Right ventricle myocardium superior (tissue), 1 donor: ENCODE measurements at regions not wholly inside any gene's neighbourhood (a gene's known extent, or its start where the extent isn't known, plus 50 kb on each side); places are given as distances from the start of the nearest gene placed in this dataset.

ENCODE experiments used
- ATAC-seq: fragments of 200-7000 bp; cut with Tn5 transposase; one replicate; pipeline ENCODE4 v1.9.1; 2020; ENCODE audit warnings: mild to moderate bottlenecking; ENCODE audit not compliant: poor library complexity
- DNase-seq: peaks from one replicate; pipeline ENCODE4 v3.0.0-alpha.2; 2020
- intact Hi-C: fragments of 100-400 bp; cut with DNase I; formaldehyde crosslinking; loops from one replicate; pipeline ENCODE4 v1.11.2; 2022
- donor health status: DM: no; HTN: yes; CAD: no; lungs with severe emphysema.

GRCh38 chr6:87829622-87830121 is 127.6 kb upstream of the AKIRIN2 start:
- intact Hi-C loops = no loop called here
- DNase-seq (no peak), ATAC-seq (no peak)

GRCh38 chr6:87828044-87828443 is 126.0 kb upstream of the AKIRIN2 start:
- ATAC-seq (no peak), DNase-seq (no peak)
- intact Hi-C loops = no loop called here

GRCh38 chr6:87827346-87827745 is 125.3 kb upstream of the AKIRIN2 start:
- DNase-seq = no peak
- no peak for ATAC-seq
- intact Hi-C loops = no loop called here

- DNase-seq (no peak), ATAC-seq (no peak)
- intact Hi-C loops = no loop called here
Observed at GRCh38 chr6:87826424-87826823, 124.4 kb upstream of the AKIRIN2 start.

- intact Hi-C loops = no loop called here
- ATAC-seq (peak; percentile 63), DNase-seq (no peak)
Observed at GRCh38 chr6:87825821-87826221, 123.8 kb upstream of the AKIRIN2 start.

- DNase-seq (no peak), ATAC-seq (peak; percentile 63)
- intact Hi-C loops = no loop called here
Observed at GRCh38 chr6:87824958-87825491, 123.0 kb upstream of the AKIRIN2 start.

GRCh38 chr6:87822011-87822410 is 120.0 kb upstream of the AKIRIN2 start:
- DNase-seq (no peak), ATAC-seq (no peak)
- intact Hi-C loops = no loop called here

GRCh38 chr6:87820343-87820984 is 118.4 kb upstream of the AKIRIN2 start:
- DNase-seq (no peak), ATAC-seq (no peak)
- intact Hi-C loops = no loop called here

GRCh38 chr6:87817183-87817582 is 115.2 kb upstream of the AKIRIN2 start:
- ATAC-seq (no peak), DNase-seq (no peak)
- intact Hi-C loops = no loop called here

GRCh38 chr6:87815449-87815848 is 113.4 kb upstream of the AKIRIN2 start:
- no peak for ATAC-seq
- intact Hi-C loops = no loop called here
- no peak for DNase-seq

GRCh38 chr6:87808005-87808757 is 106.1 kb upstream of the AKIRIN2 start:
- ATAC-seq = no peak
- DNase-seq = no peak
- intact Hi-C loops = no loop called here

- no peak for ATAC-seq
- intact Hi-C loops = no loop called here
Observed at GRCh38 chr6:87807475-87807874, 105.4 kb upstream of the AKIRIN2 start.

GRCh38 chr6:87806635-87807034 is 104.6 kb upstream of the AKIRIN2 start:
- DNase-seq (no peak), ATAC-seq (peak; percentile 36)
- intact Hi-C loops = no loop called here

More at GRCh38 chr6:87807475-87807874, 105.4 kb upstream of the AKIRIN2 start:
- DNase-seq = no peak

- ATAC-seq (no peak), DNase-seq (no peak)
- intact Hi-C loops = no loop called here
Observed at GRCh38 chr6:87806099-87806498, 104.1 kb upstream of the AKIRIN2 start.

GRCh38 chr6:87803791-87804190 is 101.8 kb upstream of the AKIRIN2 start:
- intact Hi-C loops = no loop called here
- DNase-seq = no peak
- no peak for ATAC-seq

- no peak for ATAC-seq
- intact Hi-C loops = no loop called here
- DNase-seq = no peak
Observed at GRCh38 chr6:87799651-87800050, 97.6 kb upstream of the AKIRIN2 start.

- intact Hi-C loops = no loop called here
- no peak for DNase-seq
- ATAC-seq = no peak
Observed at GRCh38 chr6:87798393-87799278, 96.6 kb upstream of the AKIRIN2 start.

GRCh38 chr6:87794922-87795885 is 93.2 kb upstream of the AKIRIN2 start:
- ATAC-seq = peak; percentile 37
- no peak for DNase-seq
- intact Hi-C loops = no loop called here
